NT2/D1 (cell line): ENCODE measurements at regions not wholly inside any gene's neighbourhood (a gene's known extent, or its start where the extent isn't known, plus 50 kb on each side); places are given as distances from the start of the nearest gene placed in this dataset.

Experiments used
- SUZ12 ChIP-seq: IDR thresholded peaks from 2 replicates; pipeline ENCODE4 v1.6.1; 2011; ENCODE audit not compliant: insufficient read length, insufficient read depth; ENCODE audit errors: extremely low read depth
- YY1 ChIP-seq: IDR thresholded peaks from 2 replicates; pipeline ENCODE4 v1.6.1; 2011; ENCODE audit not compliant: insufficient read length, insufficient read depth
- ZNF274 ChIP-seq: IDR thresholded peaks from 2 replicates; pipeline ENCODE4 v1.6.1; 2011; ENCODE audit warnings: mild to moderate bottlenecking, low read depth, low read length

GRCh38 chr5:105640328-105640727 is 2030.4 kb downstream of the EFNA5 start:
- no peak for TF ChIP-seq ZNF274
- no peak for TF ChIP-seq SUZ12
- TF ChIP-seq YY1: no peak
